GM12864 (cell line): ENCODE measurements at regions not wholly inside any gene's neighbourhood (a gene's known extent, or its start where the extent isn't known, plus 50 kb on each side); places are given as distances from the start of the nearest gene placed in this dataset.

Source experiments
- DNase-seq: peaks from one replicate; pipeline ENCODE4 v3.0.0-alpha.2; 2011; ENCODE audit warnings: low read depth
- H3K4me3 ChIP-seq: 2 replicates; pipeline ENCODE4 v1.5.1; 2011; ENCODE audit warnings: mild to moderate bottlenecking, low read depth, low read length, control low read depth
- TF ChIP-seq, protein P1 (sequence below): IDR thresholded peaks from 2 replicates; pipeline ENCODE4 v1.5.1; 2011; ENCODE audit warnings: low read depth, mild to moderate bottlenecking, moderate library complexity, low read length, control low read depth, inconsistent platforms; ENCODE audit errors: missing control alignments

DNA sequence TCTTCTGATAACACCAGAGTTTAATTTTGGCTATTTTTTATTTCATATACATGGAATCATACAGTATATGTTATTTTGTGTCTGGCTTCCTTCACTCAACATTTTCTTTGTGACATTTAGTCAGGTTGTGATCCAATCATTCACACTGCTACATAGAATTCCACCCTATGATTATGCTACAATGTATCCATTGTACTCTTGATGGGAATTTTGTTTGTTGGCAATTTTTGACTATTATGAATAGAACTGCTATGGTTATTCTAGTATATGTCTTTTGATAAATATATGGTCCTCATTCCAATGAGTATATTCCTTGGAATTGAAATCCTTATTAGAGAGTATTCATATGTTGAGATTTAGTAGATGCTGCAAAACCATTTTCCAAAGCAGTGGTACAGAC is 936.4 kb upstream of the CHAC2 start:
- DNase-seq: no peak
- no peak overlapping the region for H3K4me3 ChIP-seq
- TF ChIP-seq, protein P1, sequence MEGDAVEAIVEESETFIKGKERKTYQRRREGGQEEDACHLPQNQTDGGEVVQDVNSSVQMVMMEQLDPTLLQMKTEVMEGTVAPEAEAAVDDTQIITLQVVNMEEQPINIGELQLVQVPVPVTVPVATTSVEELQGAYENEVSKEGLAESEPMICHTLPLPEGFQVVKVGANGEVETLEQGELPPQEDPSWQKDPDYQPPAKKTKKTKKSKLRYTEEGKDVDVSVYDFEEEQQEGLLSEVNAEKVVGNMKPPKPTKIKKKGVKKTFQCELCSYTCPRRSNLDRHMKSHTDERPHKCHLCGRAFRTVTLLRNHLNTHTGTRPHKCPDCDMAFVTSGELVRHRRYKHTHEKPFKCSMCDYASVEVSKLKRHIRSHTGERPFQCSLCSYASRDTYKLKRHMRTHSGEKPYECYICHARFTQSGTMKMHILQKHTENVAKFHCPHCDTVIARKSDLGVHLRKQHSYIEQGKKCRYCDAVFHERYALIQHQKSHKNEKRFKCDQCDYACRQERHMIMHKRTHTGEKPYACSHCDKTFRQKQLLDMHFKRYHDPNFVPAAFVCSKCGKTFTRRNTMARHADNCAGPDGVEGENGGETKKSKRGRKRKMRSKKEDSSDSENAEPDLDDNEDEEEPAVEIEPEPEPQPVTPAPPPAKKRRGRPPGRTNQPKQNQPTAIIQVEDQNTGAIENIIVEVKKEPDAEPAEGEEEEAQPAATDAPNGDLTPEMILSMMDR: no peak

- DNase-seq: no peak
- H3K4me3 ChIP-seq: no peak overlapping the region
- TF ChIP-seq, protein P1: no peak
Observed at GRCh38 chr2:52828112-52828511, 939.5 kb upstream of the CHAC2 start.

- TF ChIP-seq, protein P1: no peak
- H3K4me3 ChIP-seq: no peak overlapping the region
- no peak for DNase-seq
Observed at GRCh38 chr2:52821631-52822030, 946.0 kb upstream of the CHAC2 start.

GRCh38 chr2:52818958-52819357 is 948.6 kb upstream of the CHAC2 start:
- H3K4me3 ChIP-seq: no peak overlapping the region
- no peak for DNase-seq
- TF ChIP-seq, protein P1: no peak

GRCh38 chr2:52810460-52810859 is 957.1 kb upstream of the CHAC2 start:
- DNase-seq: no peak
- TF ChIP-seq, protein P1: no peak
- no peak overlapping the region for H3K4me3 ChIP-seq

GRCh38 chr2:52805901-52806410 is 961.6 kb upstream of the CHAC2 start:
- TF ChIP-seq, protein P1: no peak
- H3K4me3 ChIP-seq: no peak overlapping the region
- no peak for DNase-seq

GRCh38 chr2:52794581-52794980 is 973.0 kb upstream of the CHAC2 start:
- no peak overlapping the region for H3K4me3 ChIP-seq
- TF ChIP-seq, protein P1: no peak
- DNase-seq: no peak
